HG03280 (cell line): ENCODE measurements at regions not wholly inside any gene's neighbourhood (a gene's known extent, or its start where the extent isn't known, plus 50 kb on each side); places are given as distances from the start of the nearest gene placed in this dataset.

Experiments used
- ATAC-seq: cut with Tn5 transposase; IDR thresholded peaks from one replicate; pipeline ENCODE4 v1.9.1; 2021; ENCODE audit warnings: mild to moderate bottlenecking, moderate library complexity; ENCODE audit not compliant: unreplicated experiment

DNA sequence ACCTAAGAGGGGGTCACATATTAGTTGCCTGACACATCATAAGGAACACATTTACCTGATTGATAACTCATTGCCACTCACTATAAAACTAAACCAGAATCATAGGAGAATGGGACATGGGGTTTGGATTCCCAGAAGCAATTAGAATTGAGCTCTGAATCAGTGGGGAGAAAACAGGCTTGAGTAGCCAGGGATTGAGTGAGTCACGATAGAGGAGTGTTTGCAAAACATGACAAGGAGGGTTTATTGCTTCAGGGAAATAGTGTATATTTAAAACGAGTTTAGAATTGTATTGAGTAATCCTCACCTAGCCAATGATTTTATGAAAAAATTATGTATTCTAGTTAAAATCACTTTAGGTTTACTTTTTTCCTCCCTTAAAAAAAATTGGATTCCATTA lies 101.1 kb upstream of the THRB start:
- no peak for ATAC-seq

DNA sequence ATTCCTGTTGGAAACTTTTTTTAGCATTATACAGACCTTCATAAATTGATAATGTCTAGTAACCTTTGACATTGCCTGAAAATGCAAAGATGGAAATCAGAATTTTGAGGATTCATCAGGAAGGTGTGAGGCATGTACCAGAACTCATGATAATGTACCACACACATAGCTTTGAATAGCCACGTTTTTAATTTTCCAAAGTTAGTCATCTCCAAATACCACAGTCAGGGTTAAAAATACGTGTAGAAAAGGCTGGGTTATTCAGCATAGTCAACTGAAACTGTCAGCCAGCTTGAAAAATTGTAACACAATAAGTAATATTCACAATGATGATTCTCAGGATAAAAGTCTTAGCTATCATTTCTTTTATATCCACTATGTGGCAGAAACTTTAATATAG lies 102.0 kb upstream of the THRB start:
- ATAC-seq, result no peak

DNA sequence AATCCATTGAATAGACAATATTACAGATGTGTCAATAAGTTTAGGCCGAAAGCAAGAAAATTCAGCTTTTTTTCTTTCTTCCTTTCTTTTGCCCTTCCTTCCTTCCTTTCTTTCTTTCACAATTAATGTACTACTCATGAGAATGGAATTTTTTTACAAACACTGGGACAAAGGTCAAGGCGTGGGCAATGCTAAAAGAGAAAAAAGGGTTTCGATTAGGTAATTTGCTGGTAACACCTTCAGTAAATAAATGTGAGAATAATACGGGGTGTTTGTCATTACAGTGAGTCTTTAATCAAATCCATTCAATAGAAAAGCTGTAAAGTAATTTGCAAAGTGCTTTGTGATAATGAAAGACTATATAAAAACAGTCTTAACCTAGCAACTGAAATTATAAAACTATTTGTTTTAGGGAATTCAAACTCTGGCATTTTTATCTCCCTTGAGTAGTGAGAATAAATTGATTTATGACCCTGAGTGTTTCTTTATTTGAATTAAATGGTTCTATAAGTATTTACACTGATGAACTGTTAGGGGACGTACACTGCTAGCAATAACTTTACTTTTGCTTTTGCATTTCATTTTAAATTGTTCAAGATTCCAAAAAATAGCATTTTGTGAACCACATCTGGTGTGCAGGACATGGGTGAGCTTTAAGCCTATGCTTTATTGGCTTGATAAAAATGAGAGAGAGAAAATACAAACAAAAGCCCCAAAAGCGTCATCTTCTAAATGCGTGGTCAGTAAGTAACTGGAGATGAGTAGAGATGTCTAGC lies 104.2 kb upstream of the THRB start:
- ATAC-seq, result no peak

DNA sequence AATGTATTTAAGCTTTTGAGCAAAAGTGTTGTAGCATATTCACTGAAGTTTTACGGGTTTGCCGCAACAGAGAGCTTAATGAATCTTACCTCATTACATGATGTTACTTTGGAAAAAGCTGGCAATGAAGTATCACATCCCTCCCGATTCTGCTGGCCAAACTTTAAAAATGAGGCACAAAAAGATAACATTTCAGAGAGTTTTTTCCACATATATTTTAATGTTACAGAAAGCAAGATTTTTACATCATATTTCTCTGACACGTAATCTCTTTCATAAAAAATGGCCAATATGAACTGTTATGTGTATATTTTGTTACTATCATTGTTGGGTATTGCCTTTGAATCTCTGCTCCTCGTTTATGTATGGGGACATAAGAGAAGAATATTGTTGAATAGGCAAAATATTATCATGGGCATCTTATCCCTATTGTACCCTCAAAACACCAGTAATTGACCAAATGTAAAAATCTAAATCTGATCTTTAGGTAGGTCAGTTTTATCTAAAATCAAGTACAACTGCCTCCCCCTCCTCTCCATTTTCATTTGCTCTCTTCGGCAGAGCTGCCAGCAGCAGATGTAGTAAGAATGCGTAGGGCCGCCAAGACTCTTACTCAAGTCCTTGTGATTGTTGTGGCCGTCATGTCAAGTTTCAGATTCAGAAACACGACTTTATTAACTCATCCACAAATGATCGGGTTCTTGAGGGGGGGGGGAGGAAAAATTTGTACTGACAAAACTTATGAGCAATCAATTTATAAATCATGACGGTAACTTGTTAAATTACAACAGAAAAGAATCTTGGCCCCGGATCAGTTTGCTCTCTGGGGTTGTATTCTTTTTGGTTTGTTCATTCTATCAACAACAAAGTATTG lies 106.7 kb upstream of the THRB start:
- no peak for ATAC-seq

DNA sequence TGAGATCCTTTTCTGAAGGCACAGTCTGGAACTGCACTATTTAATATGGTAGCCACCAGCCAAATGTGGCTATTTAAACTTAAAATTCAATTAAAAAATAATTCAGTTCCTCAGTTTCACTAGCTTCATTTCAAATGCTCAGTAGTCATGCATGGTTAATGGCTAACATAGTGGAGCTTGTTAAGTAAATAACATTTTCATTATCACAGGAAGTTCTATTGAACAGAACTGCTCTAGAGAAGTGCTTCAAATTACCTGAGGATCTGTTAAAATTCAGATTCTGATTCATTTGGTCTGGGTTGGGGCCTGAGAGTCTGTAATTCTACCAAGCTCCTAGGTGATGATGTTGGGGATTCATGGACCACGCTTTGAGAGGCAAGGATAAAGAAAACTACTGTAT lies 109.6 kb upstream of the THRB start:
- no peak for ATAC-seq

DNA sequence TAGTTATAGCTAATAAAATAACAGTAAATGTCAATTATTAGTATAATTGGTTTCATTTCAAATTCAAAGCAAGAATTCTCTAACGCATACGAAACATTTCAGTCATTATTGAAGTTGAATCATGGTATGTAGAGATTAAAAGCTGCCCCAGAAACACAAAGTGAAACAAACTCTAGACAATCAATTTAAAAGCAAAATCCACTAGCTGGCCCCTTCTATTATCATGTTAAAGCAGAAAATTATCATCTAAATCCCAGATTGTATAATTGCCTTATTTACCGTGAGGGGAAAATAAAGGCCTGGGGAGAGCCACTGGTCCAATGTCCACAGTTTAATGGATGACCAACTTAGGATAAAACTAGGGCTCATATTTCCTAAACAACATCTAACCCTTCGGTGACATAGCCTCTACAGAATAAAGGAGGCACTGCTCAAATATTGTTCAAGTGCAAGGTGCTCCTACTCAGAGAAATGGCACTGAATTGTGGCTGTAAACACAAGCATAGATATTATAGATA lies 110.9 kb upstream of the THRB start:
- no peak for ATAC-seq

DNA sequence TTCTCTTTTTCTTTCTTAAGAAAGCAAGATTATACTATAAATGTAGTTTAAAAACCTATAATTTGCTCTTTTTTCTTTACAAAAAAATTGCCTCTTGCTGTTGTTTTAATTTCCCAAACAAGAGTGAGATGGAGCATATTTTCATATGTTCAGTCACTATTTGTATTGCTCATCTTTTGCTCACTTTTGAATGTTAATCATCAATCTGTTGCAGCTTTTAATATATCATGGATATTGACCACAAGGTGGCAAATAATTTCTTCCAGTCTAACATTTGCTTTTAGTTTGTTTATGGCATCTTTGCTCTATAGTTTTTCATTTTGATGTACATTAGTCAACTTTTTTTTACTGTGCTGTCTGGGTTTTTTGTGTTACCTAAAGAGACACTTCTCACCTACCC lies 112.6 kb upstream of the THRB start:
- ATAC-seq, result no peak

DNA sequence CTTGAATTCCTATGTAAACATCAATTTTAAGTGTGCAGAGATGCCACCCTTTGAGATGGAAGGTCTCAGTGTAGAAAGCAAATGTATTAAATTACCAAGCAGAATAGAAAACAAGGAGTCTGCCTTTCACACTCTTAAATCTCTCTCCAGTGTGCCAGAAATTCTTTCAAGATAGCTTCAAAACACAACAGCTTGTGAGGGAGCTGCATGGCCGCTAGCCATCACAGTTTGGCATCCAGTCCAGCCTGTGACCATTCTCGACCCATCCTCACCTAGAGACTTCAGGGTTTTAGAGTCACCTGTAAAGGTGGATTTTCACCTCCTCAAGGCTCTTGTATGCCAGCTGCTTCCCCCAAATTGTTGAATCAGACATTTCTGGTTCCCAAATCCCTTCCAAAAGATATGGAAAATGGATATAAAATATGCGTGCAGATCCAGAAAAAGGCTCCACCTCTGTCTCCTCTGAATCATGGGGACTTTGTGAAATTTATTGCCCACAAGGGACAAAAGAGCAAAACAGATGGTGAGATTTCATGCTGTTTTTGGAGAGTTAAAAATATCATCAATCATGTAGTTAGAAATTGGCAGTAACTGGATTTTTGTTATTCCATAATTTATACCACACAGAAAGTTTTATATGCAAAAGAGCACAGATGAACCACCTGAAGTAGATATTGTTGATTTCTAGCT lies 114.2 kb upstream of the THRB start:
- no peak for ATAC-seq

DNA sequence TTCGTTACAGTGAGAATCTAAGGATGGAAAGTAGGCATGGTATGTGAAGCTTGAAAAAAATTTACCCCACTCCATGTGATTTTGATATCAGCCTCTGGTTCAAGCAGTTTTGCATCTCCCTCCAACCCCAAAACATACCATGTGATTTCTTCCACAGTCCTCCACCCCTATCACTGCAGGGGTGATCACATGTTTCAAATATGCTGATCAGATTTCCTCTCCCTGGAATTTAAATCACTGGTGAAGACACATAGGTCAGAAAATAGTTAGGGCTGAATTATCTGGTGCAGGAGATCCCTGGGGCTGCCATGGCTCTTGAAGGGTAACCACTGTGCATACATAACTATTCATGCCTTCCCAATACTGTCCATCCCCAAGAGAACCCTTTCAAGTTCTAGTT lies 119.7 kb upstream of the THRB start:
- no peak for ATAC-seq

DNA sequence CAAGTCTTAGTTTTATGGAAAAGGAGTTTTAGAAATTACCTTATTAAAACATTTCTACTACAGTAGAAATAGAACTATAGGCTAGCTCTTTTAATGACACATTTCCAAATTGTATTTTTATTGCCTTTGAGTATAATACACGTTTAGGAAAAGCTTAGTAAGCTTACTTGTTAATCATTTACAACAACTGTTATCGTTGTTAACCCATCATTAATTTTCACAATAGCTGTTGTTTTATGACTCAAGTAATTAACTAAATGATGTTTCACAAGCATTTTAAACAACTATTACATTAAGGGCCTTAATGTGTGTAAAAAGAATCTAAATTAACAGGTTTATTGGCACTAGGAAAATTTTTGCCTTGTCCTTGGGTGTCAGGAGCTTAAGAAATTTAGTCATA lies 120.5 kb upstream of the THRB start:
- ATAC-seq, result no peak

DNA sequence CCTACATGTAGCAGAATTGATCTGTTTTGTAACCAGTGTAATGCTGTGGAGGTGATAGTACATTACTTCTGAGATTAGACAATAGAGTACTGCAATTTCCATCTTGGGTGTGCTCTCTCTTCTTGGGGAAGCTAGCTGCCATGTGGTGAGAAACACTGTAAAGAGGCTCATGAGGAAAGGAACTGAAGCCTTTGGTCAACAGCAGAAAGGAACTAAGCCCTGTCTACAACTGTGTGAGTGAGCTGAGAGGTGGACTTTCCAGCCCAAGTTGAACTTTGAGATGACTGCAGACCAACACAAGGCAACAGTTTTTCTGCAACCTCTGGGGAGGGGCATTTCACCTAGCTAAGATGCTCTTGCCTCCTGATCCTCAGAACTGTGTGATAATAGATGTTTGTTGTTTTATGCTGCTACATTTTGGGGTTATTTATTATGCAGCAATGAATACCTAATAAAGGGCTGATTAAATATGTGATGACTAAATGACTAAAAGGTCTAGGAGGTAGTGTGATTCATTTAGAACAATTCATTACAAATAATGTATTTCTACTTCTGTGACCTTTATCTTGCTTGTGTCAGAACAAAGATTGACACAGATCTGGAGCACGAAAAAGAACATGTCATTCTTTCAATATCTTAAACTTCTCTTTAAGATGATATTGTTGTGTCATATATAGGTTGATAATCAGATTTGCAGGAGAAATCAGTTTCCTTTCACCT lies 121.6 kb upstream of the THRB start:
- ATAC-seq, result no peak

DNA sequence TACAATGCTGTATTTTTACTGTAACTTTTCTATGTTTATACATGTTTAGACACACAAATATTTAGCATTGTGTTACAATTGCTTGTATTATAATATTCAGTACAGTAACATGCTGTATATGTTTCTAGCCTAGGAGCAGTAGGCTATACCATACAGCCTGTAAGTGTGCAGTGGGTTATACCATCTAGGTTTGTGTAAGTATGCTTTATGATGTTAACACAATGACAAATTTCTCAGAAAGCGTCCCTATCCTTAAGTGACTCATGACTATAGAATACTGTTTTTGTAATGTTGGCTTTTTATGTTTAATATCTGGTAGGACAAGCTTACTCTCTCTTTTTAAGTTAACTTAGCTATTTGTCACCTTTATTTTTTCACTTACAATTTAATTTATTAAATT lies 127.5 kb upstream of the THRB start:
- ATAC-seq, result no peak

DNA sequence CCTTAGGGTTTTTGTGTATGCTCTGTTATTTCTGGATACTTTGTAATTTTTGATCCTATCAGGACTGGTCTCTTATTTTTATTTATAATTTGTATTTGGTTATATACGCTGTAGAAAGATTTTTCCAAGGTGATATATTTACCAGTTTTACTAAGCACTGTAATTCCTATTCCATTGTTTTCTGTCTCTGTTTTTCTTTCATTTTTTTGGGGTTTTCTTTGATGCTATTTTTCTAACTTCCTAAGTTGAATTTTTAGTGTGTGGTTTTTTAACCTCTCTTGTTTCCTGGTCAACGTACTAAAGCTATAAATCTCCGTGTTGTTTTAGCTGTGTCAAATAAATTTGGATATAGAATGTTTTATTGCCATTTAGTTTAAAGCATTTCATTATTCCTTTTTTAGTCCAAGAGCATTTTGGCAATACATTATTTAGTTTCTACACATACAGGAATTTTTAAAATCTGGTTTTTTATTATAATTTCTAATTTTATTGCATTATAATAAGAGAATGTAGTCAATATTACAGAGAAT lies 128.1 kb upstream of the THRB start:
- ATAC-seq, result no peak

DNA sequence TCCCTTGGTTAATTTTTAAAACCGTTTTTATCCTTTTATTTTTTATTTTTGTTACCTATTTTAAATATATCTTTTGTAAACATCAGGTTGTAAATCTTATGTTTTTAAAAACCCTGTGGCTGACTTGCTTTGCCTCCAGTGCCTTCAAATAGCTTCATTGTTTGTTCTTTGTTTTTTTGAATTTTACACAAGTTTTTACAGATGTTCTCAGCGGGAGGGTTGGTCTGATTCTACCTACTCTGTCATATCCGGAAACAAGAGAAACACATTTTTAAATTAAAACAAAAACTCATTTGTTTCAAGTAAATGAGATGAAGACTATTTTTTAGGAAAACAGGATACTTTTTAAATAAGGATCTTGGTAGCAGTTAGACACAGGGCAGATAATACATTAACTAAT lies 129.0 kb upstream of the THRB start:
- no peak for ATAC-seq

DNA sequence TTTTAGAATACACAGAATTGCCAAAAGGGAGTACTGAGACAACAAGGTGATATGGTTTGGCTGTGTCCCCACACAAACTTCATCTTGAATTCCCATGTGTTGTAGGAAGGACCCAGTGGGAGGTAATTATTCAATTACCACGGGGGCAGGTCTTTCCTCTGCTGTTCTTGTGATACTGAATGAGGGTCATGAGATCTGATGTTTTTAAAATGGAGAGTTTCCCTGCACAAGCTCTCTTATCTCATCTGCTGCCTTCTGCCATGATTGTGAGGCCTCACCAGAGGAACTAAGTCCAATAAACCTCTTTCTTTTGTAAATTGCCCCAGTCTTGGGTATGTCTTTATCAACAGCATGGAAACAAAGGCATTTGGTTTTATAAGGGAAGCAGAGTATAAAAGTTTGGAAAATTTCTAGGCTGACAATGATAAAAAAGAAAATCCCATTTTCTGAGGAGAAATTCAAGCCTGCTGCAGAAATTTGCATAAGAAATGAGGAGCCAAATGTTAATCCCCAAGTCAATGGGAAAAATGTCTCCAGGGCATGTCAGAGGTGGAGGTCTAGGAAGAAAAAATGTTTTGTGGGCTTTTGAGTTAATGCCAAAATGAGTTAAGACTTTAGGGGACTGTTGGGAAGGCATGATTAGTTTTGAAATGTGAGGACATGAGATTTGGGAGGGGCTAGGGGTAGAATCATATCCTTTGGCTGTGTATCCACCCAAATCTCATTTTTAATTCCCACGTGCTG lies 130.5 kb upstream of the THRB start:
- no peak for ATAC-seq

DNA sequence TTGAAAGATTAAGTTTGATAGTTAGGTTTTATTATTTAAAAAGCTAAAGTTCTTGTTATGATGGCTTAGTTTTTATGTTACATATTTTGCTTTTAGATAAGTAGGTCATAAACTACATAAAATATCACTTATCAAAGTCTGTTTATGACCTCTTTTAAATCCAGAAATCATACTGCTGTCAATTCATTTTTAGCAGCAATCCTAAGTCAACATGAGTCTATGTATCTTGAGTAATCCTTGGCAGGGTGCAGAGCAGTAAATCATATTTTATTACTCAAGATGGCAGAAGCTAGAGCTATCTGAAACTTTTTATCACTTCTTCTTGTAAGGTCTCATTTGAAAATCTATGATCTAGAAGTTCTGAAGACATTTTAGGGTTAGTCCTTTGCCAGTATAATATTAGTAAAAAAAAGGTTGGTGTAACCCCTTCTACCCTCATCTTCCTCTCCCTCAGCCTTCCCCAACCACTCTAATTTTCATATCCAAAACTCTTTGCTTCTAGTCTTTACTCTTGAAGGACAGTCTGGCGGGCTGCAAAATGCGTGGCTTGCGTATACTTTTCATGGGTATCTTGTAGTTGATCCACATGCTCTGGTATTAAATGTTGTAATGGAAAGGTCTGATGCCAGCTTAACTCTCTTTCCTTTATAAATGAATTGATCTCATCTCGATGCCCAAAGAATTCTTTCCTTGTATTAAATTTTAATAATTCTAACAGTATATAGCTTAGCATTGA lies 134.0 kb upstream of the THRB start:
- no peak for ATAC-seq

DNA sequence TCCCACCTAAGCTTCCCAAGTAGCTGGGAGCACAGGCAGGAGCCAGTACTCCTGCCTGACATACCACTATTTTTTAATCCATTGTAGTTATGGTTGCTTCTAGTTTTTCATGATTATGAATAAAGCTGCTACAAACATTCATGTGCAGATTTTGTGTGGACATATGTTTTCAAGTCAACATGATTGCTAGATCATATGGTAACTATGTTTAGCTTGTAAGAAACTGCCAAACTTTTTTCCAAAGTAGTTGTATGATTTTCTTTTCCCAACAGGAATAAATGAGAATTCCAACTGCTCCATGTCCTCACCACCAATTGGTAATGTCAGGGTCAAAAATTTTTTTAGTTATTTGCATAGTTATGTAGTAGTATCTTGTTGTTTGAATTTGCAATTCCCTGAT lies 136.8 kb upstream of the THRB start:
- ATAC-seq, result no peak

DNA sequence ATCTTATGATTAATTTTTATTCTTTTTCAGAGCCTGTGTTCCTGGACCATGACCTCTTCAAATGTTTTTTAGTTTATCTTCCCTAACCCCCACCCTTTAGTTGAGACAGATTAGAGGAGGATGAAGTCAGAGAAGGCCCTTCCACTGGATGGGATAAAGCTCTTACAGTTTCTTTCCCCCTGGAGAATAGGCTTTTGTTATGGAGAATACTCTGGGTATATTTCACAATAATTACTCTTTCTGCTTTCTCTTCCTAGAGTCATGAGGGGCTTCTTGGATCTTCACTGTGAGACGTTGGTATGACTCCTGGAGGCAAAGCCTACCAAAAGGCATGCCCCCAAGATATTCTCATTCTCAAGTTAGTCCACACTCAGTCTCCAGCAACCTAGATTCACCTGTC lies 144.4 kb upstream of the THRB start:
- no peak for ATAC-seq
